ENCODE measurements at regions not wholly inside any gene's neighbourhood (a gene's known extent, or its start where the extent isn't known, plus 50 kb on each side); places are given as distances from the start of the nearest gene placed in this dataset.
"Not testable (repeated sequence)": the region's sequence is repeated elsewhere in the genome, so short reads cannot be mapped to it uniquely, and the experiment has no call there.

- no peak for DNase-seq (ENCODE audit: low read depth)
Measured at GRCh38 chr21:22743085-22743484, 1744.9 kb downstream of the NCAM2 start.

- DNase-seq (ENCODE audit: low read depth): no peak
Measured at GRCh38 chr21:22754746-22755145, 1756.5 kb downstream of the NCAM2 start.

DNA sequence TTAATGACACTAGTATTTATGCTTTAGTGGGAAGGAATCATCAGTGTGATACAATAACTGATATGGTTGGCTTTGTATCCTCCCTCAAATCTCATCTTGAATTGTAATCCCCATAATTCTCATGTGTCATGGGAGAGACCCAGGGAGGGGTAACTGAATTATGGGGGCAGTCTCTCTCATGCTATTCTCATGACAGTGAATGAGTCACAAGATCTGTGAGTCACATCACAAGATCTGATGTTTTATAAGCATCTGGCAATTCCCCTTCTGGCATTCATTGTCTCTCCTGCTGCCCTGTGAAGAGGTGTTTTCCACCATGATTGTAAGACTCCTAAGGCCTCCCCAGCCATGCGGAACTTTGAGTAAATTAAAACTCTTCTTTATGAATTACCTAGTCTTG lies 1760.3 kb downstream of the NCAM2 start:
- DNase-seq (ENCODE audit: low read depth): peak; percentile 4

- no peak for DNase-seq (ENCODE audit: low read depth)
Measured at GRCh38 chr21:22762463-22762862, 1764.3 kb downstream of the NCAM2 start.

GRCh38 chr21:22763442-22763841 lies 1765.2 kb downstream of the NCAM2 start:
- no peak for DNase-seq (ENCODE audit: low read depth)

GRCh38 chr21:22764222-22764621 lies 1766.0 kb downstream of the NCAM2 start:
- DNase-seq (ENCODE audit: low read depth): no peak

- DNase-seq (ENCODE audit: low read depth): no peak
Measured at GRCh38 chr21:22791376-22791775, 1793.2 kb downstream of the NCAM2 start.

DNA sequence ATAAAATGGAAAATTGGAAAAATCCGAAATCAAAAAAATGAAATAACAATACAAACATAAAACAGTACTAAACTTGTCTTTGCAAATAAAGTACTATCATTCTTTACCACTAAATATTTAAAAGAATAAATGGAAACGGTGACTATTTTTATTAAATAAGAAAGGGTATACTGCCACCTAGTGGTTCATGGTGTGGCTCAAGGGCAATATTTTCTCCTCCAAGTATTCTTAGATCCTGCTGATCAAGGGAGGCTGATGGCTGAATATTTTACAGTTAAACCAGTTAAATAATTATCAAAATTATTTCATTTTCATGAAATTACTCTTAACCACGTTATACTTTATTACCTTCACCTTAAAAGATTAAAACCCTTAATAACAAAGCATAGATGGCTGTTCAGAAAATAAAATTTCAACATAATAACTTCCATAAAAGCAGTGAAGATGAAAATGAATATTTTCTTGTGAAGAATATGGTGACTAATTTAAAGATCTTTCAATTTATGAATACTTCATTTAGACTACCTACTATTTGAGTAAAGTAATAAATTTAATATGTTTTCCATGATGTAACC lies 1793.9 kb downstream of the NCAM2 start:
- DNase-seq (ENCODE audit: low read depth): peak; percentile 6

DNA sequence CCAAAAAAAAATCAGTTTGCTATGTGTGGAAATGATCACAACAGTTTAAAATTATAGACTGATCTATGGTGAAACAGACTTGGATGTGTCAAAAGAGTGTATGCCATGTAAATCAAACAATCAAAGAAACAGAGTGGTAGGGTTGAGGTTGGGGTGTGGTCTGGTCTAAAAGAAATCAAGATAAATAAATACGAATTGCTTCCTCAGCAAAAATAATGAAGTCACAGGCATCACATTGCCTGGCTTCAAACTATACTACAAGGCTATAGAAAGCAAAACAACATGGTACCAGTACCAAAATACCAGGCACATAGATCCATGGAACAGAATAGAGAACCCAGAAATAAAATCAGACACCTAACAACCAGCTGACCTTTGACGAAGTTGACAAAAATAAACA lies 1796.9 kb downstream of the NCAM2 start:
- no peak for DNase-seq (ENCODE audit: low read depth)

DNA sequence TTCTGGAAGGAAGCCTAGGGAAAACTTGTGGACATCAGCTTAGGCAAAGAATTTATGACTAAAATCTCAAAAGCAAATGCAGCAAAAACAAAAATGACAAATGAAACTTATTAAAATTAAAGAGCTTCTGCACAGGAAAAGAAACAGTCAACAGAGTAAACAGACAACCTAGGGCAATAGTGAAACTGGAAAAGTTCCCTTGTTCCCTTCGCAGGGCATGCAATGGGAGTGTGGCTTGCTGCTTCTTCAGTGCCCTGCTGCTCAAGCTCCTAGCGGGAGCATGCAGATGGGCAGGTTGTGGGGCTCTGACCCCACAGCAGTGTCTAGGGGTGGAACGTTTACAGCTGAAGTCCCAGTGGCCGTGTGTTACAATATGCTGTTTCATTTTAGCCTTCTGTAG lies 1797.4 kb downstream of the NCAM2 start:
- no peak for DNase-seq (ENCODE audit: low read depth)

DNA sequence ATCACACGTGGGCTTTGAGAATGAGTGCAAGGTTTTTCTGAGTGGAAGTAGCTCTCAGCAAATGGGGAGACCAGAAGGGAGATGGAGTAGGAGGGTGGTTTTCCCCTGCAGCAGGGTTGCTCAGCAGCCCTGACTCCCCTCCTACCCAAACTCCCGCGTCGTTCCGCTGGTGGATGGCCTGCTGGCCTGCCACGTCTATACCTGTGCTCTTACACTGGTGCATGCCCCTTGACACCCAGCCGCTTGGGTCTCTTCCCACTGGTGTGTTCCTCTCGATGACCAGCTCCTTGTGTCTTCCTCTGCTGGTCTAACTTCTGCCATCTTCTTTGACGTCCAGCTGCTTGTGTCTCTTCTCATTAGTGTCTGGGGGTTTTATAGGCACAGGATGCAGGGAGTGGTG lies 1797.9 kb downstream of the NCAM2 start:
- no peak for DNase-seq (ENCODE audit: low read depth)

DNA sequence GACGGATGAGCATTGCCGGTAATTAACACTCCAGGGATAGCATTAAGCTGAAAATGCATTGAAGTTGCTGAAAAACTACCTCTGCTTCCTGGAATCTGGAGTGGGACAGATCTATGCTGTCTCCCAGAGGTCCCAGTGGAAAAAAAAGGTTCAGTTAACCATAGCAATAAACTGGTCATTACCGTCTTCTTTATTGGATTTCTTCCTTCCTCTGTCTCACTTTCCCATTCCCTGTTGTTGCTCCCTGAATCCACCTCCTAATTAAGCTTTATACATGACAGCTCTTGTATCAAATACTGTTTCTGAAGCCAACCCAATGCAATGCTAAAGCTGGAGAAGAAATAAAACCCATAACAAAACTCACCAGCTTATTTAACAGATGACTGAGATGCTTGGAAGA lies 1805.9 kb downstream of the NCAM2 start:
- DNase-seq (ENCODE audit: low read depth): no peak

DNA sequence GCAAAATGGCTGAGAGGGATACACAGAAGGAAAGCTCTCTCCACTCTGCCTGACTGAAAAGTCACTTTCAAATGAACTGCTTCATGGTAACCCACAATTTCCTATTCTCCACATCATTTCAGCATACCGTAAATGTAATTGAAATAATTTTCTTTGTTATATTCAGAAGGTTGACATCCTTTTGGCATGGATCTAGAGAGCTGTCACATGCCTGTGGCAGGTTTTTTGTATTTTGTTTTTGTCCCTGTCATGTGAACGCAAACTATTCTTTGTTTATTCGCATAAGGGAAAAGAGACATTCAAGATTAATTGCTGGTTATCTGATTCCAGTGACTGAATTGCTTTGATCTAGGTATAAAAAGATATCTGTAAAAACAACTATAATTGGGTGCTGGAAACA lies 1808.1 kb downstream of the NCAM2 start:
- DNase-seq (ENCODE audit: low read depth): no peak

DNA sequence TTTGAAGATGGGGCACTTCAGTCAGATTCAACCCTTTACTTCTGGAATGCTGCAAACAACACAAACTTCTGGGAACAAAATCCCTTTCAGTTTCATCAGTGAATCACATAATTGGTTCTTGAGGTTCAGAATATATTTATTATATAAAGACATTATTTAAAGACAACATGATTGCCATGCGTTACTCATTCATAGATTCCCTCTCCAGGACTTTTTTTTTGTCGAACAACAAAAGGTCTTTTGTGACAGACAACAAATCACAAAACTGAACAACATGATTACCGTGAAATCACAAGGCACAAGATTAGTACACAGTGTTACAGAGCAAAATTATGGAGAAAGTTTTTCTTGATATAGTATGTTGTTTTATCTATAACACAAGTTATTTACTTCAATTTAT lies 1815.0 kb downstream of the NCAM2 start:
- DNase-seq (ENCODE audit: low read depth): no peak

- not testable (repeated sequence) for DNase-seq (ENCODE audit: low read depth)
Measured at GRCh38 chr21:22818681-22819485, 1820.7 kb downstream of the NCAM2 start.

DNA sequence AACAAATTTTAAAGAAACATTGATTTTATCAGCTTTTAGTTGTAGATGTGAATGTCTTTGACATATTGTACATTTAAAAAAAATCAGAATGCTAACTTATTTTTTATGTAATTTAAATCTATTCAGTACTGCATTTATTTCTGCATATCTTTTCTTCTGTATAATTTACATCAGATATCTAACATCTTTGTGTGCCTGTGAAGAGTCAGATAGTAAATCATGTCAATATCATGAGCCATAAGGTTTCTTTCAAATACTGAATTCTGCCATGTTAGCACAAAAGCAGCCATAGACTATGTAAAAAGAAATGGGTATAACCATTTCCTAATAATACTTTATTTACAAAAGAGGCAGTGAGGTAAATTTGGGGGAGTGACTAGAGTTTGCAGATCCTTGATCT lies 1829.2 kb downstream of the NCAM2 start:
- DNase-seq (ENCODE audit: low read depth): no peak

- no peak for DNase-seq (ENCODE audit: low read depth)
Measured at GRCh38 chr21:22842875-22843274, 1844.7 kb downstream of the NCAM2 start.

DNA sequence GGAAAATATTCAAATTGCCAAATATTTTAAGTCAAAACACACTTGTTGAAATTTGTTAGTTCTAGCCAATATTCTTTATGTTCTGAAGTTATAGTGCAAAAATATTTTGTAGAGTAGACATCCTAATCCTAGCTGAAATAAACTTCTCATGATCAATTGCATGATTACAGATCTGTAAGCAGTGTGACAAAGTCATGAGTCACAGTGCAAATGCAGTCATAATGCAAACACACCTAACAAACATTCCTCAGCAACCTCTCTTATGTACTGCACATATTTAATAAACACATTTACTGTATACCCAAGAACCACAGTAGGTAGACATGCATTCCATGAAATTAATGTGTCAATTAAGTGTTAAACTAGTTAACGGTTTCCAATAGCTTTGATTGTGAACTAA lies 1857.4 kb downstream of the NCAM2 start:
- DNase-seq (ENCODE audit: low read depth): no peak

- no peak for DNase-seq (ENCODE audit: low read depth)
Measured at GRCh38 chr21:22871692-22872091, 1873.5 kb downstream of the NCAM2 start.

GRCh38 chr21:22880573-22880972 lies 1882.4 kb downstream of the NCAM2 start:
- DNase-seq (ENCODE audit: low read depth): no peak

DNA sequence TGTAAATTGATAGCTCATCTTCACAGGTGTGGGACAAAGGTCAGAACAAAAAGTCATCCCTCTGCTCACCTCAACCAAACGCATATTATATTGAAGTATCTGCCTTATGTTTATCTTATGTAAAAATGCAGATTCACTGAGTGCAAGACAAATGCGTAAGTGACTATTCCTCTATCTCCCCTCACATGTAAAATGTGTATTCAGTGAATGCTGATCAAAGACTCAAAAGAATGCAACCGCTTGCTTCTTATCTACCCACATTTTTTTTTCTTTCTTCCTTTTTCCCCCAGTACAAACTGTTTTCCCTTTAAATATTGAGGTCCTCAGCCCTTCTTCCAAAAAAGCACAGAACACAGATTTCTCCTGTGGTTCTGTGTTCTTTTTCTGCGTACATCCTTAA lies 1882.9 kb downstream of the NCAM2 start:
- no peak for DNase-seq (ENCODE audit: low read depth)

GRCh38 chr21:22885079-22885478 lies 1886.9 kb downstream of the NCAM2 start:
- DNase-seq (ENCODE audit: low read depth): no peak

- DNase-seq (ENCODE audit: low read depth): no peak
Measured at GRCh38 chr21:22885614-22886013, 1887.4 kb downstream of the NCAM2 start.

GRCh38 chr21:22889445-22889844 lies 1891.2 kb downstream of the NCAM2 start:
- no peak for DNase-seq (ENCODE audit: low read depth)
